SHP77 (cell line): ENCODE measurements at regions not wholly inside any gene's neighbourhood (a gene's known extent, or its start where the extent isn't known, plus 50 kb on each side); places are given as distances from the start of the nearest gene placed in this dataset.
"Not testable (repeated sequence)": the region's sequence is repeated elsewhere in the genome, so short reads cannot be mapped to it uniquely, and the experiment has no call there.

Experiments
- DNase-seq, 2 experiments: peaks; one replicate each; lab custom pipeline; 2025; lab: John Stamatoyannopoulos, UW

DNA sequence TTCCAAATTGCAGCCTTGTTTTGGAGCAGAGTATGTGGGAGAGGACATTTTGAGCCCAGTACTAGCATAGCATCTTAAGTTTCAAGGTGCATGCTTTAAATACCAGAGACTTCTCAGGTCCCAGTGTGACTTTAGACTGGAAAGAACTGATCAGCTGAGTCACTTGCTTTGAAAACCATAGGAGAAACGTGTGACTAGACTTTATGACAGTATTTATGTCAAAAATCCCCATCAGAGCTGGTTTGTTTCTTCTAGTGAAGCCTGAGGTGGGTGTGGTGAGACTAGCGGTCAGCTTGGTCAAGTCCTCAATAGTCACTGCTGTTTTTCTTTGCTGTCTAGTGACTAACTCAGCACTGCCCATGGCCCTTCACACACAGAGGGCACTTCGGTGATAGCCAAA is 724.2 kb downstream of the GATA3 start:
- no peak for DNase-seq

DNA sequence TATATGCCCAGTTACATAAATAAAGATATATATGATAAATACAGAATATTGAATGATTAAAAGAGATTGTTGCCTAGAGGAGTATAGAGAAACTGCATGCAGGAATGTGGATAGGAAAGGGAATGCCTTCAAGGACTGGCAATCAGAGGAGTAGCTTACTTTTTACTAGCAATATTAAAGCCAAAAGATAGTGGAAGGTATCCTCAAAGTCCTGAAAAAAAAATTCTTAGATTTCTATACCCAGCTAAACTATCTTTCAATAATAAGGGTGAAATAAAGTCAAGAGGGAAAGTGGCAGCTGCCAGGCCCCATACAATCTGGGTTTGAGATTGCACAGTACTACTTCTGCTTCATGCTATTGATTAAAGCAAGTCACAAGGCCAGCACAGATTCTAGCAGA is 733.2 kb downstream of the GATA3 start:
- DNase-seq = no peak

- no peak for DNase-seq
These were observed 735.9 kb downstream of the GATA3 start for GRCh38 chr10:8790390-8790789.

DNA sequence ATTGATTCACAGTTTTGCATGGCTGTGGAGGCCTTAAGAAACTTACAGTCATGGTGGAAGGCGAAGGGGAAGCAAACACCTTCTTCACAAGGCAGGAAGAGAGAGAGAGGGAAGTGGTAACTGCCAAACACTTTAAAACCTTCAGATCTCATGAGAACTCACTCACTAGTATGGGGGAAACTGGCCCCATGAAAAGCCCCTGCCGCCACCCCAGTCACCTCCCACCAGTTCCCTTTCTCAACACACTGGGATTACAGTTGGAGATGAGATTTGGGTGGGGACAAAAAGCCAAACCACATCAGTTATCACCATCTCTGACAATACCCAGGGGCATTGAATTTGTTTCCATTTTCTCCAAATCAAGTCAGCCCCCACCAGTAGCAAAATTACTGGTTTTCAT is 740.4 kb downstream of the GATA3 start:
- no peak for DNase-seq

DNA sequence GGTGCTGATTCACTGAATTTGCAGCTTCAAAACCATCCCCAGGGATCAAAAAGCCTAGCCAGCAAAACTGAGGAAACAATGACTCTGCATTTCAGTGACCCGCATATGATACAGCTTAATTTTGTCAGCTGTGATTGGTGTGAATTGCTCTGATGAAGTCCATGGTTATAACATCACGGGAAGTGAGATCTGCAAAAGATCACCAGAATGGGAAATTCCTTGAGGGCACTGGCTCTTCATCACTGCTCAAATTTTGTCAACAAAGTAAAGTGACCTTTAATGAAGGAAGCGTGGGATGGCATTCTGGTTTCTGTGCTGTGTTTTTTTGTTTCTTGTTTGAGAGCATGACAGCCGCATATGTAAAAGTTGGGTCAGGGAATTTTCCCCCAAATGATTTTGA is 745.9 kb downstream of the GATA3 start:
- no peak for DNase-seq

DNA sequence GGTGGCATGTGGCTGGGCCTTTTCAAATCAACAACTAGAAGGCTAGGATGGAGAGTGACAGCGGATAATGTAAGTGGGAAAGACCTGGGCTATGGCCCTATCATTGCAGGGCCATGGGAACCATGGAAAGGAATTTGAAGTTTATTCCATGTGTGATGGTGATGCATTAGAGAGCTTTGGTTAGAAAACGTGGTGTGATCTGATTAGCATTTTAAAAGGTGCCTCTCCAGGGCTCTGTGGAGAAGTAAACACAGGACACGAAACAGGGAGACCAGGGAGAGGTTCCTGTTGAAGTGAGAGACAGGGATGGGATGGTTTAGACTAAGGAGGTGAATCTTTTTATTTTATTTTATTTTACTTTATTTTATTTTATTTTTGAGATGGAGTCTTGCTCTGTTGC is 749.5 kb downstream of the GATA3 start:
- no peak for DNase-seq

DNA sequence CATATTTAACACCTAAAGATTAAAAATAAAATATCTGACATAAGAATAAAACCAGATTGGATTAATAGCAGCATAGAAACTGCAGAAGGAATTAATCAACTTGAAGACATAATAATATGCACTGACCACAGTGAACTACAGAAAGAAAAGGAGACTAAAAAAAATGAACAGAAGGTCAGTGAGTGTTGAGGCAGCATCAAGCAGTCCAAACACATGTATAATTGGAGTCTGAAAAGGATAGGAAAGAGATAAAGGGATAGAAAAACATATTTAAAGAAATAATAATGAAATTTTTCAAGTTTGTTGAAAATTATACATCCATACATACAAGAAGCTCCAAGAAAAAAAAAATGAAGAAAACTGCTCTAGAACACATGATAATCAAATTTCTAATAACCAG is 756.2 kb downstream of the GATA3 start:
- DNase-seq = no peak

DNA sequence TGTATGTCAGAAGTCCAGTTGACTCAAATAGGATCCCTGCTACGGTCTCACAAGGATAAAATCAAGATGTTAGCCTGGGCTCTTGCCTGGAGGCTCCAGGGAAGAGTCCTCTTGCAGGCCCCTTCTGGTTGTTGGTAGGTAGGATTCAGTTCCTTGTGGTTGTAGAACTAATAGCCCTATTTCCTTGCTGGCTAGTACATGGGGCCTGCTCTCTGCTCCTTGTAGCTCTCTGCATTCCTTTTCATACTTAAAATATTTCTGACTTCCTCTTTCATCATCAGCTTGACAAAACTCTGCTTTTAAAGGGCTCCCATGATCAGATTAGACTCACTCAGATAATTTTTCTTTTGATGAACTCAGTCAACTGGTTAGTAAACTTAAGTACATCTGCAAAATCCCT is 756.7 kb downstream of the GATA3 start:
- no peak for DNase-seq

GRCh38 chr10:8815969-8816368 is 761.5 kb downstream of the GATA3 start:
- DNase-seq = no peak

DNA sequence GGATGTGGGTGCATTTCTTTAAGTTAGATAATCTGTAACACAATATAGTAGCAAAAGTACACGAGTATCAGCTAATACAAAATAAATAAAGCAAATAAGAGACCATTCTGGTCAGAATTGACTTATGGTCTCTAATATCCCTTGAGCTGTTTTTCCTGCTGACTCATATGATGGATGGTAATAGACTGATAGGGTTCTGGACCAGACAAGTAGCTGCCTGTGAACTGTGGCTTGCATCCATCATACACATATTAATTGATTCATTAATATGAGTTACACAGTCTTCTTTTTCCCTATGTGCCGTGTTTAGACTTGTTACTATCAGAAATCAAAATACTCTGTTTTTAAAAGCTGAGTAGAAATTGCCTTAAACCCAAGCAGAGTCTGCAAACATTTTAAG is 762.8 kb downstream of the GATA3 start:
- no peak for DNase-seq

GRCh38 chr10:8825611-8826010 is 771.1 kb downstream of the GATA3 start:
- no peak for DNase-seq

DNA sequence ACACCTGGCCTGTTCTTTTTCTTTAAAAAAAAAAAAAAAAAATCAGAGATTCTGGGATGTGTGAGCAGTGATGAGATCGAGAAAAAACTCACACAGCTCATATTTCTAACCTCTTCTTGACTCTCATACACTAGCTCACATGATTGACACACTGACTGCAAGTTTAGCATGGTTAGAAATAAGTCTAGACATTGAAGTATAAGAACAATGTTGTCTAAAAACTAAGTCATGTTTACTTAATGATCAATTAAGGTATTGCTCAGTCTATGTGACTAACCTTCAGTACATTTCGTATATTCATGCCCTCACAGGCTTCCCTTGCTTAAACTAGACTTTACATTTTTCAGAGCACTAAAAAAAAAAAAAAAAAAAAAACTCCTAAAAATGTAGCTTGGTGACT is 775.1 kb downstream of the GATA3 start:
- no peak for DNase-seq

GRCh38 chr10:8830048-8830447 is 775.6 kb downstream of the GATA3 start:
- DNase-seq = no peak

GRCh38 chr10:8830876-8831275 is 776.4 kb downstream of the GATA3 start:
- DNase-seq = no peak

DNA sequence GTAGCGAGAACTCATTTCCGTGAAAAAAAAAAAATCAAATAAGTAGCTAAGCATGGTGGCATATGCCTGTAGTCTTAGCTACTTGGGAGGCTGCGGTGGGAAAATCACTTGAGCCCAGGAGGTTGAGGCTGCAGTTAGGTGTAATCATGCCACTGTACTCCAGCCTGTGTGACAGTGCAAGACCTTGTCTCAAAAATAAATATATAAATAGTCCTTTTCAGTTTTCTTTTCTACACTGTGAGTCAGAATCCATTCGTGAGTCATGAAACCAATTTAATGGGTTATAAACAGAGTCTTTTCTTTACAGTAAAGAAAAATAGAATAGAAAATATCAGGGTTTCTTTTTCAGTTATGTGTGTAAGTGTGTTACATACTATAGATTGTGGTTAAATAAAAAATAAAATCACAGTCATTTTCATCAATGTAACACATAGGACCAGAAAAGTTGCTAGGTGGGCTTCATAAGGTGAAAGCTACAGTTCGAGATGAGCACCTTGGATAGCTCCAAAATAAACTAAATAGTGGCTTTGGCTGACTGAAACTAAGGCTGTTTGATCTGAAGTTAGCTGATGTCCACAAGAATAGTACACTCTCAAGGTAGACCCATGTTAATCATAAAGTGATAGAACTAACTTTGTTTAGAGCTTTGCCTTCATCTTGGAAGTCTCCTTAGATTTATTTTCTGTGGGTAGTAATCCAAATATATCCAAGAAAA is 781.1 kb downstream of the GATA3 start:
- DNase-seq = no peak

DNA sequence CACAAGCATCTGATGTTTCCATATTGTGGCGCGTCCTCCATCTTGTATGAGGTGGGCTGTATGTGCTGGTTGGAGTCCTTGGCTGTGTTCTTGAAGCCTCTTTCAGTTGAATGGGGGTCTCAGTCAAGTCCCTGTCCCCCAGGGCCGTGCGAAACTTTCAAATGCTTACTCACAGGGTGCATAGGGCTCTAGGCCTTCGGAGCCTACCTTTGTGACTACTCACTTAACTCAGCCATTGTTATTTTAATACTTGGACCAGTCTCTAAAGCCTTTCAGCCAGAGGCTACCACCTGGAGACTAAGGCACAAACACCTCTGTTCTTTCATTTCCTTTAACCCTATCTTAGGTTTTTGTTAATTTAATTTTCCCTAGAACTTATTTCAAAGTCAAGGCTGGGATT is 785.9 kb downstream of the GATA3 start:
- DNase-seq = no peak

DNA sequence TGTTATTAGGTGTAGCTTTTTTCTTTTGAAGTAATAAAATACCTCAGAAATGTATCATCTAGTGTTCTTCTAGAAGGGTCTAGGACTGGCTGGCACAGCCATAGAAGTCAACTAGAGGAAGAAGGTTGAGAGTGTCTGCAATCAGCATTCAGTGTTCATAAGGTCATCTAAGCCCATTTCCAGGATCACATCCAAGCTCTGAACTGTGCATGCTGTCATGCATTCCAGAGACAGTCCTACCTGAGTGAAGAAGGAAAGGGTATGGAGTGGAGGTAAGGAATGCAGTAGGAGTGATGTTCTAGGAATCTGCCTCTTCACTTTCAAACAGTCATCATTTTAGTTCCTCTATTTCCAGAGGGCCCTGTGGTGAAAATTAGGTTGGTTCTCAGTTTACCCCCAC is 789.7 kb downstream of the GATA3 start:
- no peak for DNase-seq

GRCh38 chr10:8852546-8852945 is 798.1 kb downstream of the GATA3 start:
- DNase-seq = no peak

GRCh38 chr10:8853048-8853447 is 798.6 kb downstream of the GATA3 start:
- DNase-seq = no peak

GRCh38 chr10:8868924-8869323 is 814.4 kb downstream of the GATA3 start:
- not testable (repeated sequence) for DNase-seq

DNA sequence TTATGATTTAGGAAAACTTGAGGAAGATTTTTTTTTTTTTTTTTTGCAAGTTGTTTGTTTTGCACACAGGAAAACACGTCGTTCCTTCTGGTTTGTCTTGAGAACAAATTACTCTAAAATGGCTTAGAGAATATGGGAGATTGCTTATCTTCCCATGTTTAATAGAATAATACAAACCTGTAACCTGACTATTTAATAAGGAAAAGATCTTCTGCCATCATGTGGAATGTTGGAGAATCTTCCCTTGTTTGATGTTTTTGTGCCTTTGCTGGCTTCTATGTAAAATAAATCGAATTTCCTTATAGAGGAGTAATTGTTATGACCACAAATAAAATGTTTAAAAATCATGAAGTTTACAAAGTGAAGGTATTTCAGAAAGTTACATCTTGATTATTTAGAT is 818.8 kb downstream of the GATA3 start:
- no peak for DNase-seq

GRCh38 chr10:8874268-8874667 is 819.8 kb downstream of the GATA3 start:
- no peak for DNase-seq

GRCh38 chr10:8874972-8875371 is 820.5 kb downstream of the GATA3 start:
- DNase-seq = no peak

GRCh38 chr10:8876171-8876570 is 821.7 kb downstream of the GATA3 start:
- no peak for DNase-seq

DNA sequence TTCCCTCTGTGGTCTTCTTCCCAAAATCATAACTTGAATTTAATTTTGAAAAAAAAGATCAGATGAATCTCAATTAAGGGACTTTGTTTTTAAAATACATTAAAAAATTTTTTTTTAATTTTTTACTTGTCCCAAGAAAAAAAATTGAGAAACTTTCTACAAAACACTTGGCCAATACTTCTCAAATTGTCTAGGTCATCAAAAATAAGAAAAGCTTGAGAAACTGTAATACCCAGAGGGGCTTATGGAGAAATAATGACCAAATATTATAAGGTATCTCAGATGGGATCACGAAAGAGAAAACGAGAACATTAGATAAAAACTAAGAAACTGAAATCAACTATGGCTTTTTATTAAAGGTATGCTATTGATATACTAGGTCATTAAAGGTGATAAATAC is 835.0 kb downstream of the GATA3 start:
- no peak for DNase-seq
